Endothelial cell of umbilical vein (primary cell): ENCODE measurements at regions not wholly inside any gene's neighbourhood (a gene's known extent, or its start where the extent isn't known, plus 50 kb on each side); places are given as distances from the start of the nearest gene placed in this dataset.

ENCODE experiments used
- BruUV-seq: library from RNA; stranded (reverse); fragments of 400-500 nt; replicated peaks from 2 replicates; lab custom pipeline; 2021; lab: Mats Ljungman, UMichigan
- CTCF ChIA-PET: fragments of 300-600, 350-600 bp; sonication (Branson Sonifier 250); formaldehyde crosslinking; loops from one replicate; lab custom pipeline; 2021; ENCODE audit warnings: antibody characterized with exemption, inconsistent platforms; lab: Charles Lee
- POLR2A ChIA-PET: fragments of 300-600, 350-600 bp; sonication (Branson Sonifier 250); formaldehyde crosslinking; loops from one replicate; lab custom pipeline; 2021; ENCODE audit warnings: antibody characterized with exemption, inconsistent platforms; lab: Charles Lee
- DNase-seq: peaks from one replicate; pipeline ENCODE4 v3.0.0-alpha.2; 2011; ENCODE audit warnings: low read depth, low spot score
- FAIRE-seq: peaks from 2 replicates; lab custom pipeline; 2011; peaks lifted over from hg19 to GRCh38; lab: Jason Lieb, UNC
- H2AFZ ChIP-seq: 2 replicates; pipeline ENCODE4 v1.6.0; 2012; ENCODE audit warnings: low read depth, low read length, control low read depth, inconsistent platforms
- H3K27ac ChIP-seq: 2 replicates; pipeline ENCODE4 v1.5.1; 2011; ENCODE audit warnings: low read depth, mild to moderate bottlenecking, control low read depth, low read length, moderate library complexity; ENCODE audit not compliant: insufficient read depth
- H3K27me3 ChIP-seq, 2 experiments: 2 replicates each; pipeline versions ENCODE4 v1.6.0 to v1.6.1; 2011; ENCODE audit warnings: low read length in 2 of 2, mixed read lengths in 1 of 2; ENCODE audit not compliant: control insufficient read depth in 2 of 2, insufficient read depth in 2 of 2
- H3K36me3 ChIP-seq, 2 experiments: 2 replicates in 1 of 2; 3 replicates in 1 of 2; pipeline ENCODE4 v1.5.1; 2011; ENCODE audit warnings: low read length in 2 of 2, mild to moderate bottlenecking in 1 of 2, moderate library complexity in 1 of 2; ENCODE audit not compliant: control insufficient read depth in 2 of 2, insufficient read depth in 2 of 2; ENCODE audit errors: extremely low read depth in 1 of 2
- H3K4me1 ChIP-seq: 3 replicates; pipeline ENCODE4 v1.5.1; 2011; ENCODE audit warnings: mild to moderate bottlenecking, low read length; ENCODE audit not compliant: control insufficient read depth, insufficient read depth; ENCODE audit errors: extremely low read depth
- H3K4me2 ChIP-seq: 2 replicates; pipeline ENCODE4 v1.6.1; 2011; ENCODE audit warnings: low read length, control low read depth, mixed read lengths; ENCODE audit not compliant: insufficient read depth
- H3K4me3 ChIP-seq, 3 experiments: fragments of 200-600 bp in 1 of 3; sonication (generic), shearing (Covaris generic) in 1 of 3; replicated peaks in 1 of 3; 2 replicates each; pipeline ENCODE4 v1.5.1; 2011 to 2016; ENCODE audit warnings: control low read depth in 3 of 3, low read length in 3 of 3, mild to moderate bottlenecking in 2 of 3, inconsistent platforms in 1 of 3, low read depth in 1 of 3, moderate library complexity in 1 of 3; ENCODE audit not compliant: insufficient read depth in 1 of 3
- H3K79me2 ChIP-seq: 2 replicates; pipeline ENCODE4 v1.6.0; 2012; ENCODE audit warnings: low read length, inconsistent platforms; ENCODE audit not compliant: control insufficient read depth, insufficient read depth
- H3K9ac ChIP-seq: replicated peaks from 2 replicates; pipeline ENCODE3; 2011; ENCODE audit warnings: low read length, control low read depth; ENCODE audit not compliant: insufficient read depth; ENCODE audit errors: extremely low read depth
- H3K9me1 ChIP-seq: replicated peaks from 3 replicates; pipeline ENCODE4 v1.6.0; 2011; ENCODE audit warnings: mild to moderate bottlenecking, low read length; ENCODE audit not compliant: control insufficient read depth, insufficient read depth; ENCODE audit errors: extremely low read depth
- H3K9me3 ChIP-seq: replicated peaks from 2 replicates; pipeline ENCODE4 v1.5.1; 2012; ENCODE audit warnings: low read length, inconsistent platforms; ENCODE audit not compliant: control insufficient read depth, insufficient read depth
- H4K20me1 ChIP-seq: replicated peaks from 2 replicates; pipeline ENCODE3; 2011; ENCODE audit warnings: mild to moderate bottlenecking, low read length; ENCODE audit not compliant: control insufficient read depth, insufficient read depth; ENCODE audit errors: extremely low read depth
- EZH2 ChIP-seq: IDR thresholded peaks from 2 replicates; pipeline ENCODE4 v1.6.1; 2012; ENCODE audit warnings: borderline replicate concordance, low read depth, mild to moderate bottlenecking, moderate library complexity, low read length, inconsistent platforms; ENCODE audit not compliant: severe bottlenecking
- FOS ChIP-seq: IDR thresholded peaks from 2 replicates; pipeline ENCODE4 v1.6.1; 2011; ENCODE audit warnings: mild to moderate bottlenecking, low read length, moderate library complexity, borderline replicate concordance; ENCODE audit not compliant: insufficient read depth
- GATA2 ChIP-seq: IDR thresholded peaks from 2 replicates; pipeline ENCODE4 v1.7.0; 2011; ENCODE audit warnings: low read depth, mild to moderate bottlenecking, moderate library complexity, mixed read lengths, low read length; ENCODE audit not compliant: insufficient read length, insufficient read depth
- JUN ChIP-seq: IDR thresholded peaks from 2 replicates; pipeline ENCODE4 v1.6.1; 2011; ENCODE audit warnings: borderline replicate concordance, low read depth; ENCODE audit not compliant: insufficient read length, insufficient read depth
- MYC ChIP-seq: IDR thresholded peaks from one replicate; pipeline ENCODE4 v1.6.1; 2011; ENCODE audit warnings: mild to moderate bottlenecking, low read depth, low read length
- POLR2A ChIP-seq: IDR thresholded peaks from 2 replicates; pipeline ENCODE4 v1.6.1; 2012; ENCODE audit warnings: low read depth, mild to moderate bottlenecking, control low read depth, low read length
- POLR2AphosphoS5 ChIP-seq: IDR thresholded peaks from 2 replicates; pipeline ENCODE4 v1.6.1; 2012; ENCODE audit warnings: low read depth, mild to moderate bottlenecking, control low read depth, low read length, moderate library complexity; ENCODE audit not compliant: insufficient read depth
- dilution Hi-C: fragments of 300-500 bp; cut with MboI; formaldehyde crosslinking; loops from one replicate; pipeline ENCODE4 v1.15.0; 2019; ENCODE audit warnings: low sequenced_read_pairs; ENCODE audit not compliant: extremely low pct_ligation_motif_present
- intact Hi-C: fragments of 100-400 bp; cut with micrococcal nuclease; formaldehyde crosslinking; loops from one replicate; pipeline ENCODE4 v1.10.0; 2022
- TF ChIP-seq, protein P1 (sequence below): IDR thresholded peaks from 2 replicates; pipeline ENCODE4 v1.6.1; 2011; ENCODE audit not compliant: insufficient read depth, insufficient read length
- TF ChIP-seq, protein P2 (sequence below), 2 donors: IDR thresholded peaks; 1 replicate in 1 of 2; 2 replicates in 1 of 2; pipeline ENCODE4 v1.5.1; 2011; ENCODE audit warnings: low read length in 2 of 2, mild to moderate bottlenecking in 2 of 2, moderate library complexity in 2 of 2, control low read depth in 1 of 2, inconsistent platforms in 1 of 2, low read depth in 1 of 2; ENCODE audit not compliant: insufficient read depth in 1 of 2; ENCODE audit errors: extremely low read depth in 1 of 2

DNA sequence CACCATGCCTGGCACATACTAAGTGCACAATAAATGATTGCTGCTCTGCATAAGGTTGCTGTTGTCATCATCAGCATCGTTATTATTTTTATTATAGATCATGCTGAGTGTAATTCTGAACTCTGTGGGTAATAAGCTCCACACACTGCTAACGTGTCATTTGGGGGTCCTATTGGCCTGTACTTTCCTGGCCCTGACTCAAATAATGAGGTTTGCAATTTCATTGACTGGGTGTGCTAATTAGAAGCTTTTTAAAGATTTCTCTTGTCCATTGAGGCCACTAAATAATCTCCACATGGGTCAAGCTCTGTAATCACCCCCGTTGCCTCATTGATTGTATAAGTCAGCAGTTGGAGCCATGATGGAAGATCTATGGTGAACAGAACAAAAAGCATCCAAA is 320.8 kb upstream of the TMPO start:
- H3K27me3 ChIP-seq = no peaks in the 10 kb centered on the region
- FAIRE-seq = no peak
- intact Hi-C loops = no loop called here
- H2AFZ ChIP-seq = no peak overlapping the region
- no peaks in the 10 kb centered on the region for H3K9me1 ChIP-seq
- H3K9me3 ChIP-seq = no peaks in the 10 kb centered on the region
- H4K20me1 ChIP-seq = no peaks in the 10 kb centered on the region
- H3K36me3 ChIP-seq = no peaks in the 10 kb centered on the region
- DNase-seq = no peak
- no peaks in the 10 kb centered on the region for H3K4me1 ChIP-seq
- no TSS peak for BruUV-seq
- no peak overlapping the region for H3K4me2 ChIP-seq
- dilution Hi-C loops = no loop called here
- POLR2A ChIA-PET = no interaction called here
- TF ChIP-seq MYC (no peak), FOS (no peak), EZH2 (no peak), JUN (no peak), POLR2AphosphoS5 (no peak), GATA2 (no peak), POLR2A (no peak)
- TF ChIP-seq, protein P1, sequence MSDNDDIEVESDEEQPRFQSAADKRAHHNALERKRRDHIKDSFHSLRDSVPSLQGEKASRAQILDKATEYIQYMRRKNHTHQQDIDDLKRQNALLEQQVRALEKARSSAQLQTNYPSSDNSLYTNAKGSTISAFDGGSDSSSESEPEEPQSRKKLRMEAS = no peak
- TF ChIP-seq, protein P2, sequence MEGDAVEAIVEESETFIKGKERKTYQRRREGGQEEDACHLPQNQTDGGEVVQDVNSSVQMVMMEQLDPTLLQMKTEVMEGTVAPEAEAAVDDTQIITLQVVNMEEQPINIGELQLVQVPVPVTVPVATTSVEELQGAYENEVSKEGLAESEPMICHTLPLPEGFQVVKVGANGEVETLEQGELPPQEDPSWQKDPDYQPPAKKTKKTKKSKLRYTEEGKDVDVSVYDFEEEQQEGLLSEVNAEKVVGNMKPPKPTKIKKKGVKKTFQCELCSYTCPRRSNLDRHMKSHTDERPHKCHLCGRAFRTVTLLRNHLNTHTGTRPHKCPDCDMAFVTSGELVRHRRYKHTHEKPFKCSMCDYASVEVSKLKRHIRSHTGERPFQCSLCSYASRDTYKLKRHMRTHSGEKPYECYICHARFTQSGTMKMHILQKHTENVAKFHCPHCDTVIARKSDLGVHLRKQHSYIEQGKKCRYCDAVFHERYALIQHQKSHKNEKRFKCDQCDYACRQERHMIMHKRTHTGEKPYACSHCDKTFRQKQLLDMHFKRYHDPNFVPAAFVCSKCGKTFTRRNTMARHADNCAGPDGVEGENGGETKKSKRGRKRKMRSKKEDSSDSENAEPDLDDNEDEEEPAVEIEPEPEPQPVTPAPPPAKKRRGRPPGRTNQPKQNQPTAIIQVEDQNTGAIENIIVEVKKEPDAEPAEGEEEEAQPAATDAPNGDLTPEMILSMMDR (IDR thresholded peaks at IDR 0.05; ENCODE audit: extremely low read depth in 1 of 2, insufficient read depth in 1 of 2, low read depth in 1 of 2, low read length in 2 of 2) = no peak
- H3K9ac ChIP-seq = no peak overlapping the region
- no peak overlapping the region for H3K4me3 ChIP-seq
- CTCF ChIA-PET = interaction anchor here (1.0 to 2.0 kb wide), 4 partner anchors 11 to 33 kb away, joined by 3 to 4 read pairs (median 4); no protein-coding TSS in a partner anchor
- H3K27ac ChIP-seq = no peak overlapping the region
- H3K79me2 ChIP-seq = no peaks in the 10 kb centered on the region
